ENCODE measurements at regions not wholly inside any gene's neighbourhood (a gene's known extent, or its start where the extent isn't known, plus 50 kb on each side); places are given as distances from the start of the nearest gene placed in this dataset.

DNA sequence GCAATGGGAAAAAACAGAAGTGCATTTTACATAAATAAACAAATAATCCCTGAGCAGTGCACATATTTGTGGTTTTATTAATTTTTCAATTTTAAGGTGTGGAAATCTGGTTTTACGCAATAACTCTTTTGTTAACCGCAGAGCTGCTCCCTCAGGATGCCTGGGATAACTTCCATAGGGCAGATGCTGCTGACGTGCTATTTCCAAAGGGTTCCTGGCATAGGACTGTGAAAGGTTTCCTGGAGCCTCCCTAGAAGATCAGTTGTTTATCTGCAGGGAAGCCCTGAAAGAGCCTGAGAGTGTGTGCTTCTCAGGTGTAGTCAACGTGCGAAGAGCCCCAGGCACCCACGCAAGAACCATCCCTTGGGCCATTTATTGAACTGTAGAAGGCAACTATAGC is 443.5 kb downstream of the PLK2 start:
- DNase-seq (no peak), ATAC-seq (no peak)
- Mint-ChIP-seq H3K4me1 (no peaks in the 10 kb centered on the region), H3K9me3 (ENCODE audit: low read depth) (peaks cover 4% of the 10 kb centered on the region), H3K27me3 (no peaks in the 10 kb centered on the region), H3K4me3 (no peak overlapping the region), H3K27ac (no peak overlapping the region), H3K36me3 (no peaks in the 10 kb centered on the region)
- CTCF ChIA-PET: no interaction called here

DNA sequence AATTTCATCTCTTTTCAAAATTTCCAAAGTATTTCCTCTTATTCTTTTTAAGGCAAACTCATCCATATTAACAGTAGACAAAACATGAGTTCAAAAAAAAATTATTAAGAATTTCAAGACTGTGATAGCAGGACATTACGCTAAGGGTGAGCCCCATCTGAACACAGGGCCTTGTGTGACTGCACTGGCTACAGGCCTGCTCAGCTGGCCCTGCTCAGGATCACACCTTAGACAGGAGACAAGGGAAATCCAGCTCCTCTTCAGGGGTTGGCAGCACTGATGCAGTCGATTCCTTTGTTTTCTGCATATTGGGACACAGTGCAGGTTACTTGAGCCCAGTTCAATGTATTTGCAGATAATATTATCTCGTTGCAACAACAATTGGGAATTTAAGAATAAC is 444.7 kb downstream of the PLK2 start:
- Mint-ChIP-seq H3K4me3 (no peak overlapping the region), H3K9me3 (ENCODE audit: low read depth) (peaks cover 4% of the 10 kb centered on the region), H3K4me1 (no peaks in the 10 kb centered on the region), H3K27me3 (no peaks in the 10 kb centered on the region), H3K27ac (no peak overlapping the region), H3K36me3 (no peaks in the 10 kb centered on the region)
- DNase-seq: no peak
- CTCF ChIA-PET: no interaction called here
- ATAC-seq: no peak

GRCh38 chr5:58013542-58014258 is 446.2 kb downstream of the PLK2 start:
- peaks cover 4% of the 10 kb centered on the region for H3K9me3 Mint-ChIP-seq (ENCODE audit: low read depth)
- ATAC-seq: no peak

DNA sequence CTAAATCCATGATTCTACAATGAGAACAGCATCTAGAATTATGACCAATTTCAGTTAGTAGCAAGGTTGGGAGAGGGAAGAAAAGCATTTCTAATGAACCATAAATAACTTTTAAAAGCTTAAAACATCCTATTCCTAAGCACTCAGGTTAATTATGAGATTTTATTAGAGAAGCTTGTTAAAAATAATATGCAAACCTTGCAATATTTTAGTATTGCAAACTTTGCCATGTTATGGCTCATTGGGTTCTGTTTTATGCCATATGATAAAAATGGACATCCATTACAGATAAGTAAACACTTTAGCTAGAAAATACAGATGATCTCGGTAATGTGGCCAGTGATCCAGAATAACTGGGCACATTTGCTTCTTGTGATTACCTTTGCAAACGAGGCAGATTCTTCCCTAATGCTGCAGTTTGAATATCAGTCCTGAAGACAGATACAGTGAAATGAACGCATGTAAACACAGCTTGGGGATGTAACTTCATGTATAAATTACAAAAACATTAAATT is 447.0 kb downstream of the PLK2 start:
- H3K9me3 Mint-ChIP-seq (ENCODE audit: low read depth): peaks cover 4% of the 10 kb centered on the region
- H3K4me1 Mint-ChIP-seq: no peaks in the 10 kb centered on the region
- CTCF ChIA-PET: no interaction called here
- H3K36me3 Mint-ChIP-seq: no peaks in the 10 kb centered on the region
- ATAC-seq: no peak
- no peak overlapping the region for H3K27ac Mint-ChIP-seq
- no peak overlapping the region for H3K4me3 Mint-ChIP-seq
- DNase-seq: no peak
- no peaks in the 10 kb centered on the region for H3K27me3 Mint-ChIP-seq

More at GRCh38 chr5:58013542-58014258, 446.2 kb downstream of the PLK2 start:
- DNase-seq: no peak
- Mint-ChIP-seq H3K36me3 (no peaks in the 10 kb centered on the region), H3K4me1 (no peaks in the 10 kb centered on the region), H3K27me3 (no peaks in the 10 kb centered on the region), H3K27ac (no peak overlapping the region), H3K4me3 (no peak overlapping the region)
- CTCF ChIA-PET: no interaction called here

DNA sequence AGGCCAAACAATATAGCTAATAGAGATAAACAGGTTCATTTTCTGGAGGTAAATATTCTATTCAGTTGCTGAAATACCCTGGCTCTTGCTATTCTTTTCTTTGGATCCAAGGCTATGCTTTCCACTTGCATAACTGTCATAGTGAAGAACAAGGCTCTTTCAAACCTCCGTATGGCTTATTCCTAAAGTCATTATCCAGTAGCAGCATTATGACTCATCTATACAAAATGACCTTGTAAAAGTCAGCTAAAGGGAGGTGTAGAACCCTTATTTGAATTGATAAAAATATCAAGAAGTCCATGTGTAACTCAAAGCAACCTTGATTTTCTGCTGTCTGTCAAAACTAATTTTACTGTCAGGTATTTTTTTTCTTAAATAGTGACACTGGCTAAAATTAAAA is 447.8 kb downstream of the PLK2 start:
- CTCF ChIA-PET: no interaction called here
- DNase-seq (no peak), ATAC-seq (no peak)
- Mint-ChIP-seq H3K9me3 (ENCODE audit: low read depth) (peaks cover 4% of the 10 kb centered on the region), H3K4me3 (no peak overlapping the region), H3K4me1 (no peaks in the 10 kb centered on the region), H3K36me3 (no peaks in the 10 kb centered on the region), H3K27ac (no peak overlapping the region), H3K27me3 (no peaks in the 10 kb centered on the region)

GRCh38 chr5:58011301-58011700 is 448.6 kb downstream of the PLK2 start:
- no peaks in the 10 kb centered on the region for H3K27me3 Mint-ChIP-seq
- DNase-seq (no peak), ATAC-seq (no peak)
- no peak overlapping the region for H3K27ac Mint-ChIP-seq
- no peaks in the 10 kb centered on the region for H3K36me3 Mint-ChIP-seq
- H3K4me1 Mint-ChIP-seq: no peaks in the 10 kb centered on the region
- peaks cover 4% of the 10 kb centered on the region for H3K9me3 Mint-ChIP-seq (ENCODE audit: low read depth)
- CTCF ChIA-PET: no interaction called here
- no peak overlapping the region for H3K4me3 Mint-ChIP-seq

DNA sequence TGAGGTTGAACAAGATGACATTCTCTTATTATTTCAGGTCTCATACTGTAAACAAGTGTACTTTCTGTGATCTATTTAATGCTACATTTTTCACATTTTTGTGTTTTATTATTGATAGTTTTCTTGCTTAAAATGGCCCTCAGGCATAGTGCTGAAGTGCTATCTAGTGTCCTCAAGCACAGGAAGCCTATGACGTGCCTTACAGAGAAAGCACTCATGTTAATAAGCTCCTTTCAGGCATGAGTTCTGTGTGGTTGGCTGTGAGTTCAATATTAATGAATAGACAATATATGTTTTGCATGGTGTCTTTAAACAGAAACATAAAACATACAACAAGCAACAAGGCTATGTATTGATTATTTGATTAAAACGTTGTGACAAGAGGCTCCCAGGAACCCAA is 450.1 kb downstream of the PLK2 start:
- H3K4me3 Mint-ChIP-seq: no peak overlapping the region
- H3K4me1 Mint-ChIP-seq: no peaks in the 10 kb centered on the region
- no peaks in the 10 kb centered on the region for H3K27me3 Mint-ChIP-seq
- DNase-seq (no peak), ATAC-seq (no peak)
- H3K27ac Mint-ChIP-seq: no peak overlapping the region
- no peaks in the 10 kb centered on the region for H3K36me3 Mint-ChIP-seq
- CTCF ChIA-PET: no interaction called here
- H3K9me3 Mint-ChIP-seq (ENCODE audit: low read depth): peaks cover 4% of the 10 kb centered on the region

- ATAC-seq (no peak), DNase-seq (no peak)
- no peaks in the 10 kb centered on the region for H3K27me3 Mint-ChIP-seq
- no peaks in the 10 kb centered on the region for H3K9me3 Mint-ChIP-seq (ENCODE audit: low read depth)
- no peak overlapping the region for H3K4me3 Mint-ChIP-seq
- H3K27ac Mint-ChIP-seq: no peak overlapping the region
- no peaks in the 10 kb centered on the region for H3K36me3 Mint-ChIP-seq
- H3K4me1 Mint-ChIP-seq: no peaks in the 10 kb centered on the region
- CTCF ChIA-PET: no interaction called here
Observed at GRCh38 chr5:58002323-58002722, 457.6 kb downstream of the PLK2 start.

DNA sequence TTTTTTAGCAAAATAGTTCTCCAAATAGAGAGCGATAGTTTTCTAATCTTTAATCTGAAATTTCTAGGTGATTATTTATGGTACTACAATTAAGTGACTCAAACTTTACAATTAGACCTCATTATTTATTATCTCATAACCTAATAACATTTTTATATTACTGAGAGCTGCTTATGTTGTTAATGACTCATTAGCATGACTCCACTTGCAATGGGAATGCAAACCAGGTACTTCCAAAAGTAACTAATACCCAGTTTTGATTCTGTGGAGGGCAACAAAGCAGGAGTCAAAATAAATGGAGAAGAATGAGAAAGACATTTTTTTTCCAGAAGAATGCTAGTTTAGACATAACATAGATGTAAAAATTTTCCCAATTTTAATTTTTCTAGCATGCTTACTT is 466.0 kb downstream of the PLK2 start:
- Mint-ChIP-seq H3K4me3 (no peak overlapping the region), H3K27ac (no peak overlapping the region), H3K9me3 (ENCODE audit: low read depth) (no peaks in the 10 kb centered on the region), H3K4me1 (no peaks in the 10 kb centered on the region), H3K27me3 (no peaks in the 10 kb centered on the region), H3K36me3 (no peaks in the 10 kb centered on the region)
- CTCF ChIA-PET: no interaction called here
- DNase-seq (no peak), ATAC-seq (no peak)

GRCh38 chr5:57989378-57989777 is 470.5 kb downstream of the PLK2 start:
- Mint-ChIP-seq H3K4me3 (no peak overlapping the region), H3K27me3 (no peaks in the 10 kb centered on the region), H3K36me3 (no peaks in the 10 kb centered on the region), H3K9me3 (ENCODE audit: low read depth) (no peaks in the 10 kb centered on the region), H3K4me1 (no peaks in the 10 kb centered on the region), H3K27ac (no peak overlapping the region)
- ATAC-seq: no peak
- no peak for DNase-seq
- CTCF ChIA-PET: no interaction called here

- CTCF ChIA-PET: no interaction called here
- H3K36me3 Mint-ChIP-seq: no peaks in the 10 kb centered on the region
- no peaks in the 10 kb centered on the region for H3K9me3 Mint-ChIP-seq (ENCODE audit: low read depth)
- DNase-seq (no peak), ATAC-seq (no peak)
- H3K27me3 Mint-ChIP-seq: no peaks in the 10 kb centered on the region
- no peak overlapping the region for H3K27ac Mint-ChIP-seq
- no peaks in the 10 kb centered on the region for H3K4me1 Mint-ChIP-seq
- H3K4me3 Mint-ChIP-seq: no peak overlapping the region
Observed at GRCh38 chr5:57988813-57989212, 471.1 kb downstream of the PLK2 start.

- no peak for DNase-seq
- no peak overlapping the region for H3K4me3 Mint-ChIP-seq
- H3K27me3 Mint-ChIP-seq: no peaks in the 10 kb centered on the region
- H3K27ac Mint-ChIP-seq: no peak overlapping the region
- H3K36me3 Mint-ChIP-seq: no peaks in the 10 kb centered on the region
- H3K4me1 Mint-ChIP-seq: no peaks in the 10 kb centered on the region
- ATAC-seq: no peak
- CTCF ChIA-PET: interaction anchor here (0.7 kb wide), 1 partner anchor 13 kb away, joined by 3 read pairs; no protein-coding TSS in a partner anchor
- H3K9me3 Mint-ChIP-seq (ENCODE audit: low read depth): no peaks in the 10 kb centered on the region
Observed at GRCh38 chr5:57987552-57987951, 472.3 kb downstream of the PLK2 start.

GRCh38 chr5:57986761-57987341 is 473.0 kb downstream of the PLK2 start:
- Mint-ChIP-seq H3K27me3 (no peaks in the 10 kb centered on the region), H3K4me1 (no peaks in the 10 kb centered on the region), H3K27ac (no peak overlapping the region), H3K36me3 (no peaks in the 10 kb centered on the region), H3K9me3 (ENCODE audit: low read depth) (no peaks in the 10 kb centered on the region), H3K4me3 (no peak overlapping the region)
- no peak for ATAC-seq
- no peak for DNase-seq
- CTCF ChIA-PET: interaction anchor here (0.7 kb wide), 1 partner anchor 14 kb away, joined by 3 read pairs; no protein-coding TSS in a partner anchor

DNA sequence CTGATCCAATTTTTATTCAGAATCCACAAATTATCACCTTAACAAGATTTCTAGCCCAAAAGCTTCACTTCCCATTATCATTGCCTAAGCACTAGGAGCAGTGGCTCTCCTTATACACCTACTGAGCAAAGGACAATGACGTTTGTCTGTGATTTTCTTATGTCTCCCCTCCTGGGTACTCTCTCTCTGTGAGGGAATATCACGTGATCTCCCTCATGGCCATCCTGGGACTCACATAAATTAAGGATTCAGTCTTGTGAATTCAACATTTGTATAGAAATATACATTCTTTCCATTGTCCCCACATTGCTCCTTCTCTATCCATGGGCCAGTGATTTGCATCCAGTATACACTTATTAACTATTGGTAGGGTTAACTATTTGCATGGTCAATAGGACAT is 476.5 kb downstream of the PLK2 start:
- H3K27me3 Mint-ChIP-seq: no peaks in the 10 kb centered on the region
- no peak for ATAC-seq
- H3K4me3 Mint-ChIP-seq: no peak overlapping the region
- no peaks in the 10 kb centered on the region for H3K4me1 Mint-ChIP-seq
- H3K27ac Mint-ChIP-seq: no peak overlapping the region
- CTCF ChIA-PET: no interaction called here
- no peaks in the 10 kb centered on the region for H3K9me3 Mint-ChIP-seq (ENCODE audit: low read depth)
- no peaks in the 10 kb centered on the region for H3K36me3 Mint-ChIP-seq
- DNase-seq: no peak
